Naive thymus-derived CD4-positive, alpha-beta T cell (primary cell): ENCODE measurements at regions not wholly inside any gene's neighbourhood (a gene's known extent, or its start where the extent isn't known, plus 50 kb on each side); places are given as distances from the start of the nearest gene placed in this dataset.

Experiments used
- ATAC-seq: fragments of 150-1000 bp; cut with Tn5 transposase; 2 replicates; pipeline ENCODE4 v1.10.0; 2021; ENCODE audit warnings: mild to moderate bottlenecking, moderate library complexity
- CTCF ChIA-PET: fragments of 350-600 bp; sonication (Branson Sonifier 250); formaldehyde crosslinking; loops from one replicate; lab custom pipeline; 2021; ENCODE audit warnings: antibody characterized with exemption; lab: Charles Lee
- POLR2A ChIA-PET: fragments of 350-600 bp; sonication (Branson Sonifier 250); formaldehyde crosslinking; loops from one replicate; lab custom pipeline; 2021; ENCODE audit warnings: antibody characterized with exemption, inconsistent platforms; lab: Charles Lee
- DNase-seq, 9 donors: peaks; one replicate each; pipeline versions ENCODE4 v3.0.0 to v3.0.0-alpha.2; 2020 to 2022; ENCODE audit warnings: mixed read lengths in 1 of 9
- H3K27ac ChIP-seq: one replicate; pipeline ENCODE4 v1.7.0; 2013; ENCODE audit warnings: mild to moderate bottlenecking, low read depth, low read length, moderate library complexity
- H3K27me3 ChIP-seq, 2 donors: one replicate each; pipeline ENCODE4 v1.7.0; 2013; ENCODE audit warnings: low read length in 2 of 2, mild to moderate bottlenecking in 2 of 2, moderate library complexity in 2 of 2; ENCODE audit not compliant: control insufficient read depth in 2 of 2, insufficient read depth in 2 of 2
- H3K36me3 ChIP-seq, 3 experiments: 1 replicate in 2 of 3; 2 replicates in 1 of 3; pipeline ENCODE4 v1.7.0; 2013; ENCODE audit warnings: low read length in 3 of 3, mild to moderate bottlenecking in 3 of 3, moderate library complexity in 1 of 3; ENCODE audit not compliant: insufficient read depth in 3 of 3, control insufficient read depth in 2 of 3
- H3K4me1 ChIP-seq, 2 donors: one replicate each; pipeline ENCODE4 v1.7.0; 2013; ENCODE audit warnings: low read length in 2 of 2, mild to moderate bottlenecking in 2 of 2, moderate library complexity in 1 of 2; ENCODE audit not compliant: control insufficient read depth in 2 of 2, insufficient read depth in 2 of 2
- H3K4me3 ChIP-seq: 2 replicates; pipeline ENCODE4 v1.7.0; 2013; ENCODE audit warnings: mild to moderate bottlenecking, low read length
- H3K9me3 ChIP-seq, 3 experiments: 1 replicate in 2 of 3; 2 replicates in 1 of 3; pipeline ENCODE4 v1.7.0; 2013; ENCODE audit warnings: low read length in 3 of 3; ENCODE audit not compliant: control insufficient read depth in 2 of 3
- H3K27ac Mint-ChIP-seq, 9 donors: one replicate each; pipeline ENCODE4 v1.8.0; 2020 to 2022; ENCODE audit warnings: mixed read lengths in 9 of 9, mild to moderate bottlenecking in 8 of 9, moderate library complexity in 5 of 9, inconsistent platforms in 2 of 9
- H3K27me3 Mint-ChIP-seq, 5 donors: one replicate each; pipeline ENCODE4 v1.8.0; 2021 to 2022; ENCODE audit warnings: mixed read lengths in 5 of 5, mild to moderate bottlenecking in 1 of 5
- H3K36me3 Mint-ChIP-seq, 5 donors: one replicate each; pipeline ENCODE4 v1.8.0; 2020 to 2022; ENCODE audit warnings: mixed read lengths in 5 of 5, mild to moderate bottlenecking in 3 of 5, inconsistent platforms in 1 of 5
- H3K4me1 Mint-ChIP-seq, 7 donors: one replicate each; pipeline ENCODE4 v1.8.0; 2020 to 2022; ENCODE audit warnings: mixed read lengths in 7 of 7, mild to moderate bottlenecking in 3 of 7, inconsistent platforms in 1 of 7
- H3K4me3 Mint-ChIP-seq, 10 donors: one replicate each; pipeline ENCODE4 v1.8.0; 2020 to 2022; ENCODE audit warnings: mild to moderate bottlenecking in 10 of 10, mixed read lengths in 10 of 10, moderate library complexity in 6 of 10, inconsistent platforms in 2 of 10
- H3K9me3 Mint-ChIP-seq, 11 donors: one replicate each; pipeline ENCODE4 v1.8.0; 2020 to 2022; ENCODE audit warnings: mixed read lengths in 11 of 11, mild to moderate bottlenecking in 4 of 11, inconsistent platforms in 1 of 11, moderate library complexity in 1 of 11
- intact Hi-C, 2 donors: fragments of 100-400 bp; cut with micrococcal nuclease; formaldehyde crosslinking; loops; one replicate each; pipeline ENCODE4 v1.15.1; 2023

GRCh38 chr2:38495880-38496279 is 106.8 kb downstream of the HNRNPLL start:
- H3K27me3 Mint-ChIP-seq, result peaks cover 7 to 11% (median 8%) of the 10 kb centered on the region in 5 donors
- no peak overlapping the region for H3K4me3 Mint-ChIP-seq
- peaks cover 0 to 6% (median 0%) of the 10 kb centered on the region in 5 donors for H3K36me3 Mint-ChIP-seq
- H3K4me1 ChIP-seq, result no peaks in the 10 kb centered on the region
- DNase-seq (no peak), ATAC-seq (no peak)
- no peak overlapping the region for H3K4me3 ChIP-seq
- peaks cover 0 to 7% (median 0%) of the 10 kb centered on the region in 11 donors for H3K9me3 Mint-ChIP-seq
- POLR2A ChIA-PET, result no interaction called here
- no peaks in the 10 kb centered on the region for H3K9me3 ChIP-seq
- peaks cover 0 to 6% (median 0%) of the 10 kb centered on the region in 7 donors for H3K4me1 Mint-ChIP-seq
- H3K27ac ChIP-seq, result no peak overlapping the region
- H3K36me3 ChIP-seq, result no peaks in the 10 kb centered on the region
- no peak overlapping the region for H3K27ac Mint-ChIP-seq
- CTCF ChIA-PET, result no interaction called here
- intact Hi-C loops, result no loop called here
- no peaks in the 10 kb centered on the region for H3K27me3 ChIP-seq

- H3K4me1 Mint-ChIP-seq, result peaks cover 0 to 6% (median 0%) of the 10 kb centered on the region in 7 donors
- H3K4me3 Mint-ChIP-seq, result no peak overlapping the region
- H3K27ac Mint-ChIP-seq, result no peak overlapping the region
- Histone ChIP-seq H3K27me3 (no peaks in the 10 kb centered on the region), H3K4me3 (no peak overlapping the region), H3K27ac (no peak overlapping the region), H3K9me3 (no peaks in the 10 kb centered on the region), H3K36me3 (no peaks in the 10 kb centered on the region), H3K4me1 (no peaks in the 10 kb centered on the region)
- no peak for DNase-seq
- ChIA-PET POLR2A (no interaction called here), CTCF (interaction anchor here (0.6 kb wide), 1 partner anchor 179 kb away, joined by 3 read pairs; no protein-coding TSS in a partner anchor)
- no peaks in the 10 kb centered on the region for H3K9me3 Mint-ChIP-seq
- H3K27me3 Mint-ChIP-seq, result peaks cover 0 to 4% (median 0%) of the 10 kb centered on the region in 5 donors
- ATAC-seq, result no peak
- no peaks in the 10 kb centered on the region for H3K36me3 Mint-ChIP-seq
- intact Hi-C loops, result no loop called here
Observed at GRCh38 chr2:38494394-38494793, 108.3 kb downstream of the HNRNPLL start.

GRCh38 chr2:38492042-38492615 is 110.6 kb downstream of the HNRNPLL start:
- ChIA-PET POLR2A (no interaction called here), CTCF (no interaction called here)
- Mint-ChIP-seq H3K4me3 (no peak overlapping the region), H3K36me3 (no peaks in the 10 kb centered on the region), H3K27ac (no peak overlapping the region), H3K9me3 (peaks cover 0 to 1% (median 0%) of the 10 kb centered on the region in 11 donors), H3K27me3 (peaks cover 0 to 4% (median 0%) of the 10 kb centered on the region in 5 donors), H3K4me1 (no peaks in the 10 kb centered on the region)
- H3K27ac ChIP-seq, result no peak overlapping the region
- ATAC-seq, result no peak
- no peak for DNase-seq
- H3K4me1 ChIP-seq, result no peaks in the 10 kb centered on the region
- H3K9me3 ChIP-seq, result no peaks in the 10 kb centered on the region
- H3K36me3 ChIP-seq, result no peaks in the 10 kb centered on the region
- no peaks in the 10 kb centered on the region for H3K27me3 ChIP-seq
- intact Hi-C loops, result no loop called here
- H3K4me3 ChIP-seq, result no peak overlapping the region

GRCh38 chr2:38491436-38491835 is 111.3 kb downstream of the HNRNPLL start:
- H3K4me1 ChIP-seq, result no peaks in the 10 kb centered on the region
- ChIA-PET CTCF (no interaction called here), POLR2A (no interaction called here)
- H3K9me3 ChIP-seq, result no peaks in the 10 kb centered on the region
- H3K36me3 ChIP-seq, result no peaks in the 10 kb centered on the region
- Mint-ChIP-seq H3K27ac (no peak overlapping the region), H3K27me3 (peaks cover 0 to 4% (median 0%) of the 10 kb centered on the region in 5 donors), H3K4me3 (no peak overlapping the region), H3K4me1 (no peaks in the 10 kb centered on the region), H3K9me3 (peaks cover 0 to 1% (median 0%) of the 10 kb centered on the region in 11 donors), H3K36me3 (no peaks in the 10 kb centered on the region)
- H3K27me3 ChIP-seq, result no peaks in the 10 kb centered on the region
- intact Hi-C loops, result no loop called here
- no peak for DNase-seq
- ATAC-seq, result no peak
- no peak overlapping the region for H3K4me3 ChIP-seq
- H3K27ac ChIP-seq, result no peak overlapping the region

- CTCF ChIA-PET, result interaction anchor here (0.6 kb wide), 1 partner anchor 44 kb away, joined by 5 read pairs; no protein-coding TSS in a partner anchor
Observed at GRCh38 chr2:38489846-38490245, 112.8 kb upstream of the ATL2 start.

GRCh38 chr2:38487852-38488251 is 110.8 kb upstream of the ATL2 start:
- no peak overlapping the region for H3K4me3 Mint-ChIP-seq
- H3K27me3 Mint-ChIP-seq, result peaks cover 0 to 2% (median 0%) of the 10 kb centered on the region in 5 donors
- no peaks in the 10 kb centered on the region for H3K36me3 ChIP-seq
- H3K27ac Mint-ChIP-seq, result no peak overlapping the region
- no peaks in the 10 kb centered on the region for H3K9me3 ChIP-seq
- DNase-seq (no peak), ATAC-seq (no peak)
- H3K4me1 Mint-ChIP-seq, result no peaks in the 10 kb centered on the region
- intact Hi-C loops, result no loop called here
- no peaks in the 10 kb centered on the region for H3K4me1 ChIP-seq
- H3K9me3 Mint-ChIP-seq, result peaks cover 0 to 1% (median 0%) of the 10 kb centered on the region in 11 donors
- ChIA-PET POLR2A (no interaction called here), CTCF (no interaction called here)
- no peaks in the 10 kb centered on the region for H3K27me3 ChIP-seq
- H3K36me3 Mint-ChIP-seq, result no peaks in the 10 kb centered on the region
- H3K4me3 ChIP-seq, result no peak overlapping the region
- no peak overlapping the region for H3K27ac ChIP-seq

More at GRCh38 chr2:38489846-38490245, 112.8 kb upstream of the ATL2 start:
- no peaks in the 10 kb centered on the region for H3K36me3 Mint-ChIP-seq
- Histone ChIP-seq H3K4me1 (no peaks in the 10 kb centered on the region), H3K27ac (no peak overlapping the region), H3K4me3 (no peak overlapping the region), H3K36me3 (no peaks in the 10 kb centered on the region), H3K27me3 (no peaks in the 10 kb centered on the region), H3K9me3 (no peaks in the 10 kb centered on the region)
- no peak overlapping the region for H3K27ac Mint-ChIP-seq
- POLR2A ChIA-PET, result no interaction called here
- H3K9me3 Mint-ChIP-seq, result peaks cover 0 to 1% (median 0%) of the 10 kb centered on the region in 11 donors
- no peak overlapping the region for H3K4me3 Mint-ChIP-seq
- peaks cover 0 to 4% (median 0%) of the 10 kb centered on the region in 5 donors for H3K27me3 Mint-ChIP-seq
- DNase-seq (no peak), ATAC-seq (no peak)
- intact Hi-C loops, result no loop called here
- H3K4me1 Mint-ChIP-seq, result no peaks in the 10 kb centered on the region
